ENCODE measurements at regions not wholly inside any gene's neighbourhood (a gene's known extent, or its start where the extent isn't known, plus 50 kb on each side); places are given as distances from the start of the nearest gene placed in this dataset.

GRCh38 chr4:160847228-160847627 lies 1316.6 kb downstream of the FSTL5 start:
- no peak for DNase-seq (ENCODE audit: low read depth)

GRCh38 chr4:160848489-160848888 lies 1315.3 kb downstream of the FSTL5 start:
- no peak for DNase-seq (ENCODE audit: low read depth)

- DNase-seq (ENCODE audit: low read depth), result no peak
Measured at GRCh38 chr4:160848901-160849760, 1314.7 kb downstream of the FSTL5 start.

- no peak for DNase-seq (ENCODE audit: low read depth)
Measured at GRCh38 chr4:160864253-160864652, 1299.5 kb downstream of the FSTL5 start.

- DNase-seq (ENCODE audit: low read depth), result no peak
Measured at GRCh38 chr4:160869899-160870298, 1293.9 kb downstream of the FSTL5 start.

GRCh38 chr4:160872491-160872890 lies 1291.3 kb downstream of the FSTL5 start:
- no peak for DNase-seq (ENCODE audit: low read depth)

GRCh38 chr4:160877087-160877790 lies 1286.6 kb downstream of the FSTL5 start:
- DNase-seq (ENCODE audit: low read depth), result no peak

GRCh38 chr4:160880180-160880579 lies 1283.6 kb downstream of the FSTL5 start:
- DNase-seq (ENCODE audit: low read depth), result no peak

GRCh38 chr4:160887668-160888067 lies 1276.1 kb downstream of the FSTL5 start:
- DNase-seq (ENCODE audit: low read depth), result no peak

GRCh38 chr4:160894128-160894527 lies 1269.7 kb downstream of the FSTL5 start:
- DNase-seq (ENCODE audit: low read depth), result no peak

GRCh38 chr4:160894809-160895208 lies 1269.0 kb downstream of the FSTL5 start:
- DNase-seq (ENCODE audit: low read depth), result no peak

GRCh38 chr4:160927311-160927710 lies 1236.5 kb downstream of the FSTL5 start:
- DNase-seq (ENCODE audit: low read depth), result no peak

- DNase-seq (ENCODE audit: low read depth), result no peak
Measured at GRCh38 chr4:160928482-160928881, 1235.3 kb downstream of the FSTL5 start.

- DNase-seq (ENCODE audit: low read depth), result no peak
Measured at GRCh38 chr4:160947653-160948052, 1216.1 kb downstream of the FSTL5 start.

- DNase-seq (ENCODE audit: low read depth), result no peak
Measured at GRCh38 chr4:160956875-160957274, 1206.9 kb downstream of the FSTL5 start.

- DNase-seq (ENCODE audit: low read depth), result no peak
Measured at GRCh38 chr4:160969925-160970324, 1193.9 kb downstream of the FSTL5 start.

GRCh38 chr4:160980091-160980490 lies 1183.7 kb downstream of the FSTL5 start:
- no peak for DNase-seq (ENCODE audit: low read depth)

GRCh38 chr4:160981083-160981482 lies 1182.7 kb downstream of the FSTL5 start:
- no peak for DNase-seq (ENCODE audit: low read depth)

- DNase-seq (ENCODE audit: low read depth), result no peak
Measured at GRCh38 chr4:160983035-160983434, 1180.8 kb downstream of the FSTL5 start.

GRCh38 chr4:161002386-161002785 lies 1161.4 kb downstream of the FSTL5 start:
- no peak for DNase-seq (ENCODE audit: low read depth)

- no peak for DNase-seq (ENCODE audit: low read depth)
Measured at GRCh38 chr4:161003418-161004057, 1160.3 kb downstream of the FSTL5 start.

GRCh38 chr4:161005746-161006145 lies 1158.1 kb downstream of the FSTL5 start:
- DNase-seq (ENCODE audit: low read depth), result no peak

GRCh38 chr4:161008527-161008926 lies 1155.3 kb downstream of the FSTL5 start:
- DNase-seq (ENCODE audit: low read depth), result no peak
